22Rv1 (cell line): ENCODE measurements at regions not wholly inside any gene's neighbourhood (a gene's known extent, or its start where the extent isn't known, plus 50 kb on each side); places are given as distances from the start of the nearest gene placed in this dataset.

Source experiments
- ZFX ChIP-seq: fragments of 450-650 bp; IDR thresholded peaks from 2 replicates; pipeline ENCODE4 v1.6.1; 2017; ENCODE audit warnings: antibody characterized with exemption, borderline replicate concordance
- TF ChIP-seq, protein P1 (sequence below): fragments of 450-650 bp; IDR thresholded peaks from 2 replicates; pipeline ENCODE4 v1.5.1; 2017; ENCODE audit warnings: mild to moderate bottlenecking

DNA sequence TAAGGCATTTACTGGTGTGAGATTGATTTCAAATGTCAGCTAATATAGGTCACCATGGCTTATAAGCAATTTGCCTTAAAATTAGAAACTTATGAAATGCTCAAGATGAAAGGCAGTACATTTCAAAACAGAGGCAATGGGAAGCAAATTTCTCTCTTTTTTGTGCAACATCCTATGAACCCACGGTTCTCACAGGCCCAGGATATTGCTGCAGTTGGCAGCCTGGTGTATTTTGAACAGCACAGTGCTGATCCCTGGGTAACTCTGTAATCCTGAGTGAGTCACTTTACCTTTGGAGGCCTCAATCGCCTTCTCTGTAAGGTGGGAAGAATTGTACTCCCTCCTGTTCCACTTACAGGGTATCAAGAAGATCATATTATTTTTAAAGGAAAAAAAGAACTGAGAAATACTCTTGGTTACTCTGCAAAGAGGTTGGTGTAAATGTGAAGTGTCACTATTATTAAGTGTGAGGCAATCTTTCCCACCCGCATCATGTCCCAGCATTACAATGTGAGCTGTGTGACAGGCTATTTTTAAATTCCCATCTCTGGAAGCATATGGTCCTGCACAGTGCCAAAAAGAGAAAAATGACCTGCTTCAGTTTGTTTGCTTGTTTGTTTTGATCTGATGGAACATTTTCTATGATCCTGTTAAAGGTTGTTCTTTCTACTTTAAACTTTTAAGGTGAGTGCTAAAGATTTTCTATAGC lies 190.1 kb upstream of the LPP start:
- TF ChIP-seq, protein P1, sequence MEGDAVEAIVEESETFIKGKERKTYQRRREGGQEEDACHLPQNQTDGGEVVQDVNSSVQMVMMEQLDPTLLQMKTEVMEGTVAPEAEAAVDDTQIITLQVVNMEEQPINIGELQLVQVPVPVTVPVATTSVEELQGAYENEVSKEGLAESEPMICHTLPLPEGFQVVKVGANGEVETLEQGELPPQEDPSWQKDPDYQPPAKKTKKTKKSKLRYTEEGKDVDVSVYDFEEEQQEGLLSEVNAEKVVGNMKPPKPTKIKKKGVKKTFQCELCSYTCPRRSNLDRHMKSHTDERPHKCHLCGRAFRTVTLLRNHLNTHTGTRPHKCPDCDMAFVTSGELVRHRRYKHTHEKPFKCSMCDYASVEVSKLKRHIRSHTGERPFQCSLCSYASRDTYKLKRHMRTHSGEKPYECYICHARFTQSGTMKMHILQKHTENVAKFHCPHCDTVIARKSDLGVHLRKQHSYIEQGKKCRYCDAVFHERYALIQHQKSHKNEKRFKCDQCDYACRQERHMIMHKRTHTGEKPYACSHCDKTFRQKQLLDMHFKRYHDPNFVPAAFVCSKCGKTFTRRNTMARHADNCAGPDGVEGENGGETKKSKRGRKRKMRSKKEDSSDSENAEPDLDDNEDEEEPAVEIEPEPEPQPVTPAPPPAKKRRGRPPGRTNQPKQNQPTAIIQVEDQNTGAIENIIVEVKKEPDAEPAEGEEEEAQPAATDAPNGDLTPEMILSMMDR, result no peak
- TF ChIP-seq ZFX, result no peak
